T-helper 22 cell (primary cell): ENCODE measurements at regions not wholly inside any gene's neighbourhood (a gene's known extent, or its start where the extent isn't known, plus 50 kb on each side); places are given as distances from the start of the nearest gene placed in this dataset.

Source experiments
- DNase-seq: peaks from one replicate; pipeline ENCODE4 v3.0.0-alpha.2; 2020; ENCODE audit warnings: low read depth

GRCh38 chr13:86946734-86947133 is 724.4 kb upstream of the SLITRK5 start:
- DNase-seq, result no peak

DNA sequence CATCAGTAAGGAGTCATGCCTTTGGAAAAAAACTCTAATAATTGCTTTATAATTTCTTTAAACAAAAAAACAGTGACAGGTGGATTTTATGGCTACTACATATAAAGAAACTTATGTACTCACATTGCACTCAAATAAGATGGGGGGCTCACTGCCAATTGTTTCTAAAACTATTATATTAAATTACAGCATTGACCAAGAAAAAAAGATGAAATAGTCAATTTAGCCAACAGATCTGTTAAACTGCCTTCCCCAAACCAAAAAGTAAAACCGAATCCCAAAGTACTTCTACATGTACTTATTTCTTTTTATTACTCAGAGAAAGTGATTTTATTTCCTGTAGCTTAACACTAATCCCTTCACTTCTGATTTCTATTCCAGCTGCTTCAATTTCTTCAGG is 716.8 kb upstream of the SLITRK5 start:
- DNase-seq, result no peak

DNA sequence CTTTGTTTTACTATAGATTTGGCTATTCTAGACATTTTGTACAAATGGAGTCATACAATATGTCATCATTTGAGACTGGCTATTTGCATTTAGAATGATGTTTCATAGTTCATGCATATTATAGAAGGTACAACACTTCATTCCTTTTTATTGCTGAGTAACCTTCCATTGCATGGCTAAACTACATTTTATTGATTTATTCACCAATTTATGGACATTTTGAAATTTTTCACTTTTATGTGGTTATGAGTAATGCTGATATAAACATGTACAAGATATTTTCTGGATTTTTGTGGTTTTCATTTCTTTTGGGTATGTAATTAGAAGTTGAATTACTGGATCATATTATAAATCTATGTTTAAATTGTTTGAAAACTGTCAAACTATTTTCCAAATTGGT is 710.3 kb upstream of the SLITRK5 start:
- no peak for DNase-seq

DNA sequence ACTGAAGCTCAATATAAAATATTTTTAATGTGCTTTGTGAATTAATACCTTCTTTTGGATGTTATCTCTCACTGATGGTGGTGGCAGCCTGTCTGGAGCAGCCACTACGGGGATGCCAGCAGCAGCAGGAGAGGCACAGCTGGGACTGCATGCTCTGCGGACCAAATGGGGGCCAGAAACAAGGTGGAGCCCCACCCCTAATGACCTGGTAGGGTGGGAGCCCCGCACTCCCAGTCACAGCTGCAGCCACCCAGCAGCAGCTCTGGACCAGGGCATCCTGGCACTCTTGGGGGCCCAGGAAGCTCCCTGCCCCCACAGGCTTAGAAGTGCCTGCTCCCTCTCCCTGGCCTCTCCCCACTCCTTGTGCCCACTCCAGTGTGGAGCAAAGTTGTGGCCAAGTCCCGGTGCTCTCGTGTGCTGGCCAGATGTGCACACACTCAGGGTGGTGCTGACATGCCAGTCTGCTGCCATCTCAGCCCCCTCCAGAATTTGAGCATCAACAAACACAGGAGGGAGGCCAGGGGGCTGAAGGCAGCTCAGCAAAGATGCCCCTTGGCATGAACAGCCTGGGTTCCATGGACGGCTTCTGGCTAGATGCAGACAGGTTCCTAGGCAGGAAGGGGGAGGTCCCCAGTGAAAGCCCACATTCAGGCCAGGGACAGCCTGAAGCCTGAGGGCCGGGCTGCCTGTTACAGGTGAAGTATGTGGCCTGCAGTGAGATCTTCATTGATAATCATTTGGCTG is 696.7 kb upstream of the SLITRK5 start:
- no peak for DNase-seq

DNA sequence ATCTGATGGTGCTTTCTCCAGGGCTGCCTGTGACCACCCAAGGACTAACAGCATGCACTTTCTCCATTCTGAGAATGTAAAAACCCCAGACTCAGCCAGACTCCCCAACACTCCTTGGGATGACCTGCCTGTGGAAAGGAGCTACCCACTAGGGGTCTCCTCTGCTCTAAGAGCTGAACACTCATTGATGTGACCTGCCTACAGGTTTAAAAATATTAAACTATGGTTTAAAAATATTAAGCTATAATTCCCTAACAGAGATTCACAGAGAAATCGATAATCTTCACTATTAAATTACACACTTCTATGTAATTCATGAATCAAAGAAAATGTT is 696.2 kb upstream of the SLITRK5 start:
- DNase-seq, result no peak

DNA sequence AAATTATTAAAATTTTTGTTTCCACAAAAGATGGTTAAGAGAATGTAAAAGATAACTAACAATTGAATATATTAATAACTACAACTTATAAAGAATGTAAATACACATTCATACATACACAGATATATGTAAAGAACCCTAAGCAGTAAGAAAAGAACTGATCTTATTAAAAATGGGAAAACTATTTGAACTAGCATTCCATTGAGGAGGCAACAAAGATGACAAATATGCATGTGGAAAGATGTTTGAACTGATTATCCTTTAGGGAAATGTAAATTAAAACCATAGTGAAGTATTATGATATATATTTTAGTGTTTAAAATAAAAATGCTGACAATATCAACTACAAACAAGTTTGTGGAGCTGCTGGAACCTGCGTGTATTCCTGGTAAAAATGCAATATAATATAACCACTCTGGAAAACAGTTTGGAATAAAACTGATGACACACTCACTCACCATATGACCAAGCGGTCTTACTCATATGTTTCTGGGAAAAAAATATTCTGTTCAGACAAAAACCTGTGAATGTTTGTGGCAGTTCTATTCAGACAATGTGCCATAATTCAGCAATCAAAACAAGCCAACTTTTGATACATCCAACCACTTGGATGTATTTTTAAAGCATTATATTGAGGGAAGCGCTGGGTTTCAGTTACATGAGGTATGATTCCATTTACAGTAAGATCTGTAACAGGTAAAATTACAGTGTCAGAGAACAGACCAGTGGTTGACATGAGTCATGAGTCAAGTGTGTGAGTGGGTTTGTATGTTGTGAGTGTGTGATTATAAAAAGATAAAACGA is 694.4 kb upstream of the SLITRK5 start:
- no peak for DNase-seq

- no peak for DNase-seq
These were observed 684.7 kb upstream of the SLITRK5 start for GRCh38 chr13:86986448-86986847.

- no peak for DNase-seq
These were observed 678.9 kb upstream of the SLITRK5 start for GRCh38 chr13:86992251-86992650.

DNA sequence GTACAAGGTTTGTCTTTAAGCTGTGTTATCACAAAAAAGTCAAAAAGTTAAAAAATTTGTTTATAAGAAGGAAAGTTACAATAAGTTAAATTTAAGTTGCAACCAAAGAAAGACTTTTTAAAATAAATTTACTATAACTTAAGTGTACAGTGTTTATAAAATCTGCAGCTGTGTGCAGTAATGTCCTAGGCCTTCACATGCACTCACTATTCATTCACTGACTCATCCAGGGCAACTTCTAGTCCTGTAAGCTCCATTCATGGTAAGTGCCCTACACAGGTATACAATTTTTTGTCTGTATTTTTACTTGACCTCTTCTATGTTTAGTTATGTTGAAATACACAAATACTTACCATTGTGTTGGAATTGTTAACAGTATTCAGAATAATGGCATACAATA is 667.9 kb upstream of the SLITRK5 start:
- no peak for DNase-seq

GRCh38 chr13:87005511-87005910 is 665.7 kb upstream of the SLITRK5 start:
- no peak for DNase-seq

DNA sequence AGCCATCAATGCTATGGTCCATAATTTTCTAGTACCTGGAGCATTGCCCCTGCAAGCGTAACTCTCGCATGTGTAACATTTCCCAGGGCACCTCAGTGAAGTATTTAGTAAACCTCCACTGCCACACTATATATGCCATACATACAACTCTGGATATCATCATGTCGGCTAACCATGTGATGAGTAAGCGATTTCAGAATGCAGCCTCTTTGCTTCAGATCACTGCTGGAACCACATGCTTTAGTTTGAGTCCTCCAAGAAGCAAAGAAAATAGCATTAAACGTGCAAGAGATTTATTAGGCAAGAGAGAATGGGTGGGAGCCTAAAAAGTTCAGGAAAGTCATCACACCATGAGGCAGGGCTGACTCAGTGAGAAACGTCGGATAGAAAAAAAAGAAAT is 635.6 kb upstream of the SLITRK5 start:
- DNase-seq, result no peak

DNA sequence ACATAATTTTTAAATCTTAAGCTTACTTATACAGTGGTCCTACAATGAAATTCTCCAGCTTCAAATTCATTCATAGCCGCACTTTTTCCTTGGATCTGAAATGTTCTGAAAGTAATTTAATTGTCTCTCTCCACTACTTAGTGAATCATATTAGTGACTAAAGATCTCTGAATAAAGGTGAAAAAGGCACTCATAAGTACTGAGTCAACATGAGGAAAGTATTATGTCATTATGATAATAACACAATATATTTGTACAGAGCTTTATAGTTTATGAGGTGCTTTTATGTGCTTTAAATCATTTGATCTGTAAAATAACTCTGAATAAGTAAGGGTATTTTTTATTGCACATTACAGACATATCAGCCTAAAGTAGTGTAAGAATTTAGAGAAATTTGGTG is 628.2 kb upstream of the SLITRK5 start:
- no peak for DNase-seq

- DNase-seq, result no peak
These were observed 618.4 kb upstream of the SLITRK5 start for GRCh38 chr13:87052731-87053130.

GRCh38 chr13:87057807-87058520 is 613.2 kb upstream of the SLITRK5 start:
- DNase-seq, result no peak

DNA sequence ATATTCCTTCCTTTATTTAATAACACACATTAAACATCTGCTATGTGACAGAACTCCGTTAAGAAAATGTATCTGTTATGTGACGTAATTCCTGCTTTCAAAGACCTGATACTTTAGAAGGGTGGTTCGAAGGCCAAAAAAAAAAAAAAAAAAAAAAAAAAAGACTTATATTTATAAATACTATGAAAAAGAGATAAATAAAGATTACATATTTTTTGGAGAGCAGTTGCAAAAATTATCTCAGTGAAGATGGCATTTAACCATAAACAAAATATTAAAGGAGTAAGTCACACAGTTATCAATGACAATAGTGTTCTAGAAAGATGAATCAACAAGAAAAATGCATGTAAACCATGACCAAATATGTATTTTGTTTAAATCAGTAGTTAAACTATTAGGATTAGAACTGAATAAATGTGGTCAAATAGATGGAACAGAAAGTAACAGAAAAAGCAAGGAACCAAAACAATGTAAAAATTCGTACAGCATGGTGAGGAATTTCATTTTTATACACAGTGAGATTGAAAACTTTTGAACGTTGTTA is 612.3 kb upstream of the SLITRK5 start:
- DNase-seq, result no peak

DNA sequence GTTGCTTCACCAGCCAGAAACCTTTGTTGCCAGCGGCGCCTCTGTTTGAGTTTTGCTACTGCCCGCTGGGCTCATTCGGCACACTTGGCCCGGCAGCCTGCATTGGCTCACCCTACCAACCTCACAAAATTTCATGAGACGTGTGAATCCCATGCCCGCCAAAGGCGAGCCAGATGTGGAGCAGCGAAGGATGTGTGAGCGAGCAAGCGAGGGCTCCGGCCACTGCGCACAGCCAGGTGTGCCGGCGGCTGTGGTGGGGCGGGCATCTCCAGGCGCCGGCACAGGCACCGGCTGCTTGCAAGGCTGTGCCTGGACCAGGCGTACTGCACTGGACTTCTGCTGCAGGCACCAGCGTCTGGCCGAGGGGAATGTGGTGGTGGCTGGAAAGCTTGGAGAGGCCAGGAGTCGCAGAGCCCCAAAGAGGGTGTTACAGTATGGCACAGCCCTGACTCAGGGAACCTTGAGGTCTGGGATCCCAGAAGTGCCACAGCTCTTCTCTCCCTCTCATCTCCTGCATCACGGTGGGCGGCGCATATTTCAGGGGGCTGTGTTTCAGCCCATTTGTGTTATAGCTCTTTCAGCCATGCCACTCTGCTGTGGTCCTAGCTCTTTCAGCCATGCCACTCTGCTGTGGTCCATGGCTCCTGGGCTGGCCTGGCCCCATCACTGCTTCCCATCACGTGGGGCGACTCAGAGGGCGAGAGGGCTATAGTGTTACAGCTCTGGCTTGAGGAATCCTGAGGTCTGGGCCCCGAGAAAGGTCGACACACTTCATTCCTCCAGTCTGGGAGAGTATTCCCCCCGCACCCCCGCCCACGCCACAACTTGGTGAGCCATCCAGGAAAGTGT is 592.0 kb upstream of the SLITRK5 start:
- no peak for DNase-seq

- no peak for DNase-seq
These were observed 590.9 kb upstream of the SLITRK5 start for GRCh38 chr13:87080100-87080779.

DNA sequence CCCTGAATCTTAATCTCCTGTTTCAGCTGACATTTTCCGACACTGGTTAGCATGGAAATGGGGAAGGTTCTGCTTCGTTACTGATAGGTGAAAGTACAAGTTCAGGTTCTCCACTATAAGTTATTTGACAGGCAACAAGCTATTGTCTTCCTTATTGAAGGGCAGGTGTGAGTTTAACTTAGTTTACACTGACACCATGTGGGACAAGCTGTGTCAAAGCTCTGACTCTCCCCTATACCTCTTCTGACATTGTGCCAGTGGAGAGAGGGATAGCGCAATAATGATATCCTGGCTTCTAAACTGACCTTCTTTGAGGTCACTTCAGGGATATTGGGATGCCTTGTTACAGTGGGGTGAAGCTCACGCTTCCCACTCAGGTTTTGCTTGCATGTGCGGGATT is 587.0 kb upstream of the SLITRK5 start:
- no peak for DNase-seq

- no peak for DNase-seq
These were observed 583.4 kb upstream of the SLITRK5 start for GRCh38 chr13:87087741-87088140.

GRCh38 chr13:87089391-87089790 is 581.8 kb upstream of the SLITRK5 start:
- no peak for DNase-seq

- DNase-seq, result no peak
These were observed 577.8 kb upstream of the SLITRK5 start for GRCh38 chr13:87093399-87093798.
